ENCODE measurements at regions not wholly inside any gene's neighbourhood (a gene's known extent, or its start where the extent isn't known, plus 50 kb on each side); places are given as distances from the start of the nearest gene placed in this dataset.
"Not testable (repeated sequence)": the region's sequence is repeated elsewhere in the genome, so short reads cannot be mapped to it uniquely, and the experiment has no call there.

DNA sequence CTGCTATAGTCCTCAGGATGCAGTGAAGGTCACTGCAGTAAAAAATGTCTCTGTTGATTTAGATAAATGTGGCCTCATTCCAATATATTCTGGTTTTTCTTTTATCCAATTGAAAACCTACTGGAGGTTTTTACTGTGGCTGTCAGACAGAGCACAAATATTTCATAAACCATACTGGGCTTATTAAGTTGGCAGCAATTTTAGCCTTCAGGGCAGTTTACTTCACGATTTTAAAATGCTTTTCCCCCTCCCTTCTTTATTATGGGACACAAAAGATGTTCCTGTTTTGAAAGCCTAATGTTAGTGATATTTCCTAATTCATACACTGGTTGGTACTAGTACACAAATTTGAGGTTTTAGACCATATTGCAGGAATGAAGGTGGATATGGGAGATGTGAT, 939.4 kb downstream of the C4orf33 start:
- H3K4me3 ChIP-seq (ENCODE audit: low read depth, low read length) = no peak overlapping the region
- TF ChIP-seq, protein P1, sequence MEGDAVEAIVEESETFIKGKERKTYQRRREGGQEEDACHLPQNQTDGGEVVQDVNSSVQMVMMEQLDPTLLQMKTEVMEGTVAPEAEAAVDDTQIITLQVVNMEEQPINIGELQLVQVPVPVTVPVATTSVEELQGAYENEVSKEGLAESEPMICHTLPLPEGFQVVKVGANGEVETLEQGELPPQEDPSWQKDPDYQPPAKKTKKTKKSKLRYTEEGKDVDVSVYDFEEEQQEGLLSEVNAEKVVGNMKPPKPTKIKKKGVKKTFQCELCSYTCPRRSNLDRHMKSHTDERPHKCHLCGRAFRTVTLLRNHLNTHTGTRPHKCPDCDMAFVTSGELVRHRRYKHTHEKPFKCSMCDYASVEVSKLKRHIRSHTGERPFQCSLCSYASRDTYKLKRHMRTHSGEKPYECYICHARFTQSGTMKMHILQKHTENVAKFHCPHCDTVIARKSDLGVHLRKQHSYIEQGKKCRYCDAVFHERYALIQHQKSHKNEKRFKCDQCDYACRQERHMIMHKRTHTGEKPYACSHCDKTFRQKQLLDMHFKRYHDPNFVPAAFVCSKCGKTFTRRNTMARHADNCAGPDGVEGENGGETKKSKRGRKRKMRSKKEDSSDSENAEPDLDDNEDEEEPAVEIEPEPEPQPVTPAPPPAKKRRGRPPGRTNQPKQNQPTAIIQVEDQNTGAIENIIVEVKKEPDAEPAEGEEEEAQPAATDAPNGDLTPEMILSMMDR (conservative IDR thresholded peaks at IDR 0.05; ENCODE audit: low read depth, low read length) = no peak
- DNase-seq (ENCODE audit: low read depth) = no peak

DNA sequence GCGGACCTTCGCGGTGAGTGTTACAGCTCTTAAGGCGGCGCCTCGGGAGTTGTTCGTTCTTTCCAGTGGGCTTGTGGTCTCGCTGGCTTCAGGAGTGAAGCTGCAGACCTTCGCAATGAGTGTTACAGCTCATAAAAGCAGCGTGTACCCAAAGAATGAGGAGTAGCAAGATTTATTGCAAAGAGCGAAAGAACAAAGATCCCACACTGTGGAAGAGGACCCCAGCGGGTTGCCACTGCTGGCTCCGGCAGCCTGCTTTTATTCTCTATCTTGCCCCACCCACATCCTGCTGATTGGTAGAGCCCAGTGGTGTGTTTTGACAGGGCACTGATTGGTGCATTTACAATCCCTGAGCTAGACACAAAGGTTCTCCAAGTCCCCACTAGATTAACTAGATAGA, 941.9 kb downstream of the C4orf33 start:
- not testable (repeated sequence) for H3K4me3 ChIP-seq (ENCODE audit: low read depth, low read length); DNase-seq (ENCODE audit: low read depth)

DNA sequence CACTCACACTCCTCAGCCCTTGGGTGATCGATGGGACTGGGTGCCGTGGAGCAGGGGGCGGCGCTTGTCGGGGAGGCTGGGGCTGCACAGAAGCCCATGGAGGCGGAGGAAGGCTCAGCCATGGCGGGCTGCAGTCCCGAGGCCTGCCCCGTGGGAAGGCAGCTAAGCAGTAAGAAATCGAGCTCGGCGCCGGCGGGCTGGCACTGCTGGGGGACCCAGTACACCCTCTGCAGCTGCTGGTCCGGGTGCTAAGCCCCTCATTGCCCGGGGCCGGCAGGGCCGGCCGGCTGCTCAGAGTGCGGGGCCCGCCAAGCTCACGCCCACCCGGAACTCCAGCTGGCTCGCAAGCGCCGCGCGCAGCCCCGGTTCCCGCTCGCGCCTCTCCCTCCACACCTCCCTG, 942.6 kb downstream of the C4orf33 start:
- H3K4me3 ChIP-seq (ENCODE audit: low read depth, low read length); DNase-seq (ENCODE audit: low read depth): not testable (repeated sequence)

DNA sequence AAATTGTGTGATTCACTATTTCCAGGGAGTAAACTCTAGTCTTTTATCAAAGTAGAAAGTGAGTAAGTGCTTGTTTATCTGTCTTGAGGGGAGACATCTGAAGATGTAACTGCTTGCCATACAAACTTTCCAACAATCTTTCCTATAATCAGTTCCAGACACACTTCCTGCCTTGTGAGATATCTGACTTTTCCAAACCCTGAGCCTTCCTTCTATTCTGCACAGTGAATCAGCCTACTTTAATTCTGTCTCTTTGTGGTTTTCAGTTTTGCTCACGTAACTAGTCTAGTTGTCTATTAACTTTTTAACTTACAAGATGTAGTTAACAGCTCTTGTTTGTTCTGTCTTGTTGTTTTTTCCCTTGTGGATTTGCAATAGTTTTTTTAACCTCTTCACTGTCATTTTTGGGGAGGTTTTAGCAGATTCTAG, 947.8 kb downstream of the C4orf33 start:
- DNase-seq (ENCODE audit: low read depth) = no peak
- TF ChIP-seq, protein P1 (conservative IDR thresholded peaks at IDR 0.05; ENCODE audit: low read depth, low read length) = no peak

DNA sequence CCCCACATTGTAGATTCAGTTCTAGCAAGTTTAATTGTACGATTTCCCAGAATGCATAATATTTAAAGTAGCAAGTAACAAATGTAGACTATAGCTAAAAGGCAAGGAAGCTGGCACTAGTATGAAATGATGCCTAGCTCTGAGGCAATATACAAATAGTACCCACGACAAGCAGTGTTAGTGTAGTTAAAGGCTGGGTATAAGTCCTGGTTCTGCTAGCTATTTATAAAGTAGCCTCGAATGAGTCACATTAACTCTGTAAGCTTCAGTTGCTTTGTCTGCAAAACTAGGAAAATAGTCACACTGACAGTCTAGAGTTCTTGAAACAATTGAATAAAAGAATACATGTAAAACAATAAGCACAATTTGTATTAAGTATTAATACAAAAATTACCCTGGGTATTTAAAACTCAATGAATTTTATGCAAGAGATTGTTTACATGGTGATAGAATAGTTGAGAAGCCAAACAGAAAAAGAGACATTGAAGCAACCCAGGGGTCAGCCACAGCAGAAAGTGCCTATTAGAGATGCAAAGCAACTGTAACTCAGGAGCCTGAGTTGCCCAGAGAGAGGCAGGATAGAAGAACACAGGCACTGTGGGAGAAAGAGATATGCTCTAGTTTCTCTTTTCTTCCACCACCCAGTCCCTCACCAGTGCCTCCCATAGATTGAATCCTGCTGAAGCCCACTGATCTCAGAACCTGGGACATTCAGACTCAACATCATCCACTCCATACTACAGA, 949.0 kb downstream of the C4orf33 start:
- TF ChIP-seq, protein P1 (conservative IDR thresholded peaks at IDR 0.05; ENCODE audit: low read depth, low read length) = no peak
- no peak for DNase-seq (ENCODE audit: low read depth)

More for the DNA sequence above, 947.8 kb downstream of the C4orf33 start:
- no peak overlapping the region for H3K4me3 ChIP-seq (ENCODE audit: low read depth, low read length)

DNA sequence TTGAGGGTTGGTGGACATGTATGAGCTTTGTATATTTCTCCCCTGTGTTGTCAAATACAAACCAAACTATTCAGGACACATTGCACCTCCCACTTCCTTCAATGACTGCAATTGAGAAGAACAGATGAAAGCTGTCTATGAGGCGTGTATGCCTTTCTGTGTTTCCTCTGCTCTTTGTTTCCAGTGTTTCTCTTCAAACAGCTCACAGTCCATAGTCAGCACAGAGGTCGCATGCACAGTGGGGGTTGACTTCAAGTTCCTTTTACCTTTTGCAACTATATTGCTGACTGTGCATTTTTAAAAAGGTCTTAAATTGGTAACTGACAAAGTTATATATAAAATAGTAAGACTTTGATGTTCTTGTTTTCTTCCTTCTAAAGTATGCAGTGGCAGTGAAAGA, 957.8 kb downstream of the C4orf33 start:
- TF ChIP-seq, protein P1 (conservative IDR thresholded peaks at IDR 0.05; ENCODE audit: low read depth, low read length) = no peak
- DNase-seq (ENCODE audit: low read depth) = no peak
- H3K4me3 ChIP-seq (ENCODE audit: low read depth, low read length) = no peak overlapping the region

More for the DNA sequence above, 949.0 kb downstream of the C4orf33 start:
- no peak overlapping the region for H3K4me3 ChIP-seq (ENCODE audit: low read depth, low read length)

DNA sequence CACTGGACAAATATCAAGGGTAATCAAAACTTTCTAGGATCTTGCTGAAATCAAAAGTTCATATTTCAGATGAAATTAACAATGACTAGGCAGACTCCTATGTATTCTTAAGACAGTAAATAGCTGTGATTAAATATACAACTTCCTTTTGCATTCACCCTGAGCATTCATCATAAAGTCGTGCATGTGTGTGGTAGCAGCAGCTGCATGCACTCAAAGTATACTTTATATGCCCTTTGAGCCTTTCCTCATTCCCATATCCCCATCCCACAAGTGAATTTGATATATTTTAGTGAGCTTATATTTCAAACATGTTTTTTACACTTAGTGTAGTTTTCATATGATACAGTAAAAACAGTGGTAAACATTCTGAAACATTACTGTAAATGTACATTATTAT, 959.0 kb downstream of the C4orf33 start:
- TF ChIP-seq, protein P1 (conservative IDR thresholded peaks at IDR 0.05; ENCODE audit: low read depth, low read length) = no peak
- DNase-seq (ENCODE audit: low read depth) = no peak
- no peak overlapping the region for H3K4me3 ChIP-seq (ENCODE audit: low read depth, low read length)

DNA sequence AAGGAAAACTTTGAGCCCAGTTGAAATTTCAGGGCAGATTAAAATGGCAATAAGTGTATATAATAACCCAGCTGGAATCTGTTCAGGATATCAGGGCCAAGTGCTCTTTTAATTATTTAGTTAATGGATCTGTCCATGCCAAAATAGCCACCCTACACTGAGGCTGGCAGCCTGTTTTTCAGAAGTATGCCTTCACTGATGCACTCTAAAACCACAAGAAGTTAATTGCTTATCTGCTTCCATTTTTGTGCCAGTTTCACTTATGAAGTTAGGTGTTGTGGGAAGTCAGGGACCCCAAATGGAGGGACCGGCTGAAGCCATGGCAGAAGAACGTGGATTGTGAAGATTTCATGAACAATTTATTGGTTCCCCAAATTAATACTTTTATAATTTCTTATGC, 960.3 kb downstream of the C4orf33 start:
- H3K4me3 ChIP-seq (ENCODE audit: low read depth, low read length) = no peak overlapping the region
- no peak for DNase-seq (ENCODE audit: low read depth)
- TF ChIP-seq, protein P1 (conservative IDR thresholded peaks at IDR 0.05; ENCODE audit: low read depth, low read length) = no peak

Data from choroid plexus epithelial cell (primary cell).